Astrocyte (in vitro differentiated cells and primary cell): ENCODE measurements at regions not wholly inside any gene's neighbourhood (a gene's known extent, or its start where the extent isn't known, plus 50 kb on each side); places are given as distances from the start of the nearest gene placed in this dataset.

Source experiments
- DNase-seq: peaks from one replicate; pipeline ENCODE4 v3.0.0-alpha.2; 2010; ENCODE audit warnings: low read depth
- FAIRE-seq: peaks from 2 replicates; lab custom pipeline; 2011; peaks lifted over from hg19 to GRCh38; lab: Jason Lieb, UNC
- H2AFZ ChIP-seq: 2 replicates; pipeline ENCODE4 v1.6.0; 2012; ENCODE audit warnings: low read depth, low read length, inconsistent platforms
- H3K27ac ChIP-seq: 2 replicates; pipeline ENCODE4 v1.5.1; 2011; ENCODE audit warnings: low read depth, low read length, inconsistent platforms
- H3K27me3 ChIP-seq: 2 replicates; pipeline ENCODE4 v1.6.0; 2011; ENCODE audit warnings: low read length, inconsistent platforms; ENCODE audit not compliant: insufficient read depth
- H3K36me3 ChIP-seq: 2 replicates; pipeline ENCODE4 v1.5.1; 2011; ENCODE audit warnings: low read length, inconsistent platforms; ENCODE audit not compliant: insufficient read depth
- H3K4me1 ChIP-seq: 2 replicates; pipeline ENCODE4 v1.5.1; 2011; ENCODE audit warnings: low read length, inconsistent platforms; ENCODE audit not compliant: insufficient read depth
- H3K4me2 ChIP-seq: 2 replicates; pipeline ENCODE4 v1.6.0; 2012; ENCODE audit warnings: low read length, inconsistent platforms
- H3K4me3 ChIP-seq: 2 replicates; pipeline ENCODE4 v1.5.1; 2011; ENCODE audit warnings: low read depth, mild to moderate bottlenecking, low read length, inconsistent platforms; ENCODE audit not compliant: insufficient read depth
- H3K79me2 ChIP-seq: 2 replicates; pipeline ENCODE4 v1.6.0; 2012; ENCODE audit warnings: mild to moderate bottlenecking, low read length, inconsistent platforms; ENCODE audit not compliant: insufficient read depth
- H3K9ac ChIP-seq: 2 replicates; pipeline ENCODE4 v1.6.0; 2012; ENCODE audit warnings: mild to moderate bottlenecking, low read length, inconsistent platforms
- H3K9me3 ChIP-seq: 2 replicates; pipeline ENCODE4 v1.5.1; 2012; ENCODE audit warnings: low read depth, mild to moderate bottlenecking, low read length, inconsistent platforms; ENCODE audit not compliant: insufficient read depth
- H4K20me1 ChIP-seq: 2 replicates; pipeline ENCODE4 v1.6.0; 2012; ENCODE audit warnings: low read length, inconsistent platforms; ENCODE audit not compliant: insufficient read depth
- H3K27ac Mint-ChIP-seq: one replicate; pipeline ENCODE4 v1.8.0; 2021; ENCODE audit warnings: mild to moderate bottlenecking, mixed read lengths; ENCODE audit not compliant: unreplicated experiment
- H3K27me3 Mint-ChIP-seq: one replicate; pipeline ENCODE4 v1.8.0; 2021; ENCODE audit warnings: low read depth, mixed read lengths; ENCODE audit not compliant: unreplicated experiment
- H3K36me3 Mint-ChIP-seq: one replicate; pipeline ENCODE4 v1.8.0; 2021; ENCODE audit warnings: low read depth, mixed read lengths; ENCODE audit not compliant: unreplicated experiment
- H3K4me1 Mint-ChIP-seq: one replicate; pipeline ENCODE4 v1.8.0; 2021; ENCODE audit warnings: low read depth, mixed read lengths; ENCODE audit not compliant: unreplicated experiment
- H3K4me3 Mint-ChIP-seq: one replicate; pipeline ENCODE4 v1.8.0; 2021; ENCODE audit warnings: mild to moderate bottlenecking, moderate library complexity, mixed read lengths; ENCODE audit not compliant: unreplicated experiment
- H3K9me3 Mint-ChIP-seq: one replicate; pipeline ENCODE4 v1.8.0; 2021; ENCODE audit warnings: mild to moderate bottlenecking, mixed read lengths; ENCODE audit not compliant: unreplicated experiment
- EZH2 ChIP-seq: IDR thresholded peaks from 2 replicates; pipeline ENCODE4 v1.6.1; 2012; ENCODE audit warnings: mild to moderate bottlenecking, low read length, inconsistent platforms; ENCODE audit not compliant: insufficient read depth
- TF ChIP-seq, protein P1 (sequence below): IDR thresholded peaks from 2 replicates; pipeline ENCODE4 v1.5.1; 2011; ENCODE audit warnings: low read depth, mild to moderate bottlenecking, inconsistent platforms, low read length, moderate library complexity; ENCODE audit not compliant: insufficient read depth

DNA sequence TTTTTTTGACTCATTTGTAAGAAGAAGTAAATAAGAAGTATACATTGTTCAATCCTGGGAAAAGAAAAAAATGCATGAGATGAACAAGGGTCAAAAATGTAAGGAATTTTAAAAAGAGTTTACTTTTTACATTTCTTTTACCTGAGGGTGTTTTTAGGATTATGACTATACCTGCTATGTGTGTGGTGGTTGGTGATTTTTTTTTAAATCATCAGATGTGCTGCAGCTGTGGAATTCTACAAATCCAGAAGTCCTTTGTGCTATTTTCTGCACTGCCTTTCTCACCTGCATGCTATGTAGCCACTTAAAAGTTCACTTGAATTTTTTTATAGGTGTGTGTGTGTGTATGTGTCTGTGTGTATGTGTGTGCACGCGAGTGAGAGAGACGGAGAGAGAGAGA lies 185.3 kb downstream of the FAT3 start:
- TF ChIP-seq EZH2, result no peak
- TF ChIP-seq, protein P1, sequence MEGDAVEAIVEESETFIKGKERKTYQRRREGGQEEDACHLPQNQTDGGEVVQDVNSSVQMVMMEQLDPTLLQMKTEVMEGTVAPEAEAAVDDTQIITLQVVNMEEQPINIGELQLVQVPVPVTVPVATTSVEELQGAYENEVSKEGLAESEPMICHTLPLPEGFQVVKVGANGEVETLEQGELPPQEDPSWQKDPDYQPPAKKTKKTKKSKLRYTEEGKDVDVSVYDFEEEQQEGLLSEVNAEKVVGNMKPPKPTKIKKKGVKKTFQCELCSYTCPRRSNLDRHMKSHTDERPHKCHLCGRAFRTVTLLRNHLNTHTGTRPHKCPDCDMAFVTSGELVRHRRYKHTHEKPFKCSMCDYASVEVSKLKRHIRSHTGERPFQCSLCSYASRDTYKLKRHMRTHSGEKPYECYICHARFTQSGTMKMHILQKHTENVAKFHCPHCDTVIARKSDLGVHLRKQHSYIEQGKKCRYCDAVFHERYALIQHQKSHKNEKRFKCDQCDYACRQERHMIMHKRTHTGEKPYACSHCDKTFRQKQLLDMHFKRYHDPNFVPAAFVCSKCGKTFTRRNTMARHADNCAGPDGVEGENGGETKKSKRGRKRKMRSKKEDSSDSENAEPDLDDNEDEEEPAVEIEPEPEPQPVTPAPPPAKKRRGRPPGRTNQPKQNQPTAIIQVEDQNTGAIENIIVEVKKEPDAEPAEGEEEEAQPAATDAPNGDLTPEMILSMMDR, result no peak
- H3K27me3 ChIP-seq, result no peaks in the 10 kb centered on the region
- no peak overlapping the region for H3K4me2 ChIP-seq
- FAIRE-seq, result no peak
- no peak overlapping the region for H3K4me3 ChIP-seq
- no peak overlapping the region for H2AFZ ChIP-seq
- no peak overlapping the region for H3K27ac ChIP-seq
- H3K4me1 ChIP-seq, result no peaks in the 10 kb centered on the region
- no peaks in the 10 kb centered on the region for H3K79me2 ChIP-seq
- no peak for DNase-seq
- peaks cover 11% of the 10 kb centered on the region for H3K4me1 Mint-ChIP-seq
- H4K20me1 ChIP-seq, result no peaks in the 10 kb centered on the region
- H3K36me3 ChIP-seq, result no peaks in the 10 kb centered on the region
- H3K9me3 Mint-ChIP-seq, result no peaks in the 10 kb centered on the region
- no peaks in the 10 kb centered on the region for H3K9me3 ChIP-seq
- H3K27me3 Mint-ChIP-seq, result no peaks in the 10 kb centered on the region
- H3K9ac ChIP-seq, result no peak overlapping the region
- H3K4me3 Mint-ChIP-seq, result no peak overlapping the region
- peaks cover 2% of the 10 kb centered on the region for H3K36me3 Mint-ChIP-seq
- H3K27ac Mint-ChIP-seq, result no peak overlapping the region

DNA sequence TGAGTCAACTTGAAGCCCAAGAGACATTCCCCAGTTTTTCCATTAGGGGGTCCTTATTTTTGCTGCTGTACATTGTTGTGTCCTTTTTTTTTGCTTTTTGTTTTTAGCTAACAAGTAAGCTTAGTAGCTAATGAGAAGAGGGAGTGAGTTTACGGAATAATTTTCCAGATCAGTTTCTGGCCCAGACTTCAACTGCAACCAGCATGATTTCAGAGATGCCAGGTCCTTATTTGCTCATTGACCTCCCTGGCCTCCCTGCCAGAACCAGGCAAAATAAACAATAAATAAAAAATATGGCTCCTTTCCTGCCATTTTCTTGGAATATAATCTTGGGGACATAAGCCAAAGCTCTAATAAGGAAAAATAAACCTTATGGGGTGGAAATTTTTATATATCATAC lies 185.9 kb downstream of the FAT3 start:
- peaks cover 11% of the 10 kb centered on the region for H3K4me1 Mint-ChIP-seq
- no peak for FAIRE-seq

DNA sequence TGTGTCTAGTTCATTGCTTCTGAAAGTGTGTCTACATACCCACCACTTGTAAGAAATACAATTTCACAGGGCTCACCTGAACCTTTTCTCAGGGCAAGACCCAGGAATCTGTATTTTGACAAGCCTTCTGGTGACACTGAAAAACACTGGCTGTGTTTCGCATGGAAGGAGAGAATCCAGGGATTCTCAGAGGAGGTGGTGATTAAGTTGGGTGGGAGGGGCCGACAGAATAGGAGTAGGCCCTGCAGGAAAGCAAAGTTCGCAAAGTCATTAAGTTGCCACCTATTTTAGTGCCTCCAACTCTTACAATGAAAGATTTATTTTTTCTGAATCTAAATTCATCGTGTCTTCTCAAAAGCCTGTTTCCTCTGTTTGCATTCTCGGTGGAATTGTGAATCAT lies 186.8 kb downstream of the FAT3 start:
- Mint-ChIP-seq H3K36me3 (peaks cover 2% of the 10 kb centered on the region), H3K27ac (no peak overlapping the region), H3K4me1 (peaks cover 11% of the 10 kb centered on the region), H3K27me3 (no peaks in the 10 kb centered on the region), H3K4me3 (no peak overlapping the region), H3K9me3 (no peaks in the 10 kb centered on the region)
- no peak overlapping the region for H3K4me2 ChIP-seq
- H3K79me2 ChIP-seq, result no peaks in the 10 kb centered on the region
- FAIRE-seq (no peak), DNase-seq (no peak)
- no peak overlapping the region for H2AFZ ChIP-seq
- no peaks in the 10 kb centered on the region for H4K20me1 ChIP-seq
- no peak overlapping the region for H3K4me3 ChIP-seq
- no peaks in the 10 kb centered on the region for H3K36me3 ChIP-seq
- no peaks in the 10 kb centered on the region for H3K9me3 ChIP-seq
- TF ChIP-seq EZH2, result no peak
- TF ChIP-seq, protein P1, result no peak
- no peak overlapping the region for H3K27ac ChIP-seq
- no peaks in the 10 kb centered on the region for H3K4me1 ChIP-seq
- H3K9ac ChIP-seq, result no peak overlapping the region
- no peaks in the 10 kb centered on the region for H3K27me3 ChIP-seq

More for the DNA sequence above, 185.9 kb downstream of the FAT3 start:
- Mint-ChIP-seq H3K4me3 (no peak overlapping the region), H3K36me3 (peaks cover 2% of the 10 kb centered on the region), H3K9me3 (no peaks in the 10 kb centered on the region), H3K27me3 (no peaks in the 10 kb centered on the region), H3K27ac (no peak overlapping the region)
- DNase-seq, result no peak
- Histone ChIP-seq H3K27ac (no peak overlapping the region), H3K9ac (no peak overlapping the region), H3K4me1 (no peaks in the 10 kb centered on the region), H3K4me2 (no peak overlapping the region), H3K36me3 (no peaks in the 10 kb centered on the region), H3K4me3 (no peak overlapping the region), H3K27me3 (no peaks in the 10 kb centered on the region), H2AFZ (no peak overlapping the region), H3K9me3 (no peaks in the 10 kb centered on the region), H4K20me1 (no peaks in the 10 kb centered on the region), H3K79me2 (no peaks in the 10 kb centered on the region)
- no peak for TF ChIP-seq EZH2
- TF ChIP-seq, protein P1, result no peak
